SJSA1 (cell line): ENCODE measurements at regions not wholly inside any gene's neighbourhood (a gene's known extent, or its start where the extent isn't known, plus 50 kb on each side); places are given as distances from the start of the nearest gene placed in this dataset.
A peak's percentile ranks its signal among the peaks of the same experiment; 100 is the strongest.

Experiments
- DNase-seq, 2 experiments: peaks; one replicate each; pipeline ENCODE4 v3.0.0-alpha.2; 2015 to 2020; ENCODE audit warnings: low spot score in 2 of 2, low read depth in 1 of 2
- H3K27ac ChIP-seq: fragments of 250-450 bp; sonication (Bioruptor Pico); 2 replicates; pipeline ENCODE4 v1.5.1; 2020; ENCODE audit warnings: mild to moderate bottlenecking, moderate library complexity
- H3K27me3 ChIP-seq: fragments of 250-450 bp; sonication (Bioruptor Pico); replicated peaks from 2 replicates; pipeline ENCODE4 v1.5.1; 2020; ENCODE audit warnings: mild to moderate bottlenecking, moderate library complexity
- H3K36me3 ChIP-seq: fragments of 250-450 bp; sonication (Bioruptor Pico); 2 replicates; pipeline ENCODE4 v1.5.1; 2020; ENCODE audit warnings: mild to moderate bottlenecking
- H3K4me1 ChIP-seq: fragments of 250-450 bp; sonication (Bioruptor Pico); replicated peaks from 2 replicates; pipeline ENCODE4 v1.6.1; 2021; ENCODE audit warnings: mild to moderate bottlenecking
- H3K4me3 ChIP-seq: fragments of 250-450 bp; sonication (Bioruptor Pico); 2 replicates; pipeline ENCODE4 v1.5.1; 2020; ENCODE audit warnings: mild to moderate bottlenecking
- H3K9me3 ChIP-seq: fragments of 250-450 bp; sonication (Bioruptor Pico); replicated peaks from 2 replicates; pipeline ENCODE4 v1.5.1; 2020; ENCODE audit warnings: mild to moderate bottlenecking

DNA sequence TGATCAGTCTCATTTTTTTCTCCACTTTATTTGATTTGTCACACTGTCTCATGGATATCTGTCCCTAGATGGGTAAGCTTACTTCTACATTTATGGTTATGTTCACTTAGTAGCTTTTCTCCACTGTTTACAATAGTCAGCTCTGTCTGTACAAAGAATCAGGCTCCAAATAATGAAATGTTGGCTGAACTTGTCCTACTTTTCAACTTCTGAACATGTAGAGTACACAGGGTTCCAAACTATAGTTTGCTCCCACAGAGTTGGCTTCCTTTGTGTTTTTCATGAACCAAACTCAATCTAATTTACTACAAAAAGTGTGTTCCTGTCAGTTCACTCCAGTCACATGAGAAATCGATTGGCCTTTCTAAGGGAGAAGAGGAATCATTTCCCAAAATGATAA lies 175.0 kb downstream of the CCDC71L start:
- H3K4me1 ChIP-seq = peaks cover 32% of the 10 kb centered on the region
- no peaks in the 10 kb centered on the region for H3K27me3 ChIP-seq
- DNase-seq = no peak
- peak overlapping the region; percentile 74 for H3K27ac ChIP-seq
- H3K4me3 ChIP-seq = no peak overlapping the region
- no peaks in the 10 kb centered on the region for H3K9me3 ChIP-seq
- H3K36me3 ChIP-seq = peaks cover 5% of the 10 kb centered on the region; the same call in 1 of the 2 replicates

DNA sequence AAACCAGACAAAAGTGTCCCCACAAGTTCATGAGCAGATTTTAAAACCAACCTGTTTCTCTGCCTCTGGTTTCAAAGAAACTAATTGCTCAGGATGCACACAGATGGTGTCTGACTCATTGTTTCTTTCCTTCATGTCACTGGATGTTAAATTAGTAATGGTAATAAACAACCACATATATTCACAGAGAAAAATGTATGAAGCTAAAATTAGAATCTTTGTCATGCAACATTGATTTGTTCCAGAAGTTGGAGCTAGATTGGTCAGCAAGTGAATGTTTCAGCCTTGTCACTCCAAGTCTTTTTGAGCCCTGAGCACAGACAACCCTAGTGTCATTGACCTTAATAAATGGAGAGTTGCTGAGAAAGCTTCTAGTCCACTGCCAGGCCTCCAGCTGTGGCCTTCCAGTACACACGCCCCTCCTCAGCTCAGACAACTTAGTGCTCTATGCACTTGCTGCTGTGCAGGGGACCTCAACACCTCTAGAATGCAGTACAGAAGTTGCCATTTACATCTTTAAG lies 175.9 kb downstream of the CCDC71L start:
- Histone ChIP-seq H3K4me1 (peaks cover 32% of the 10 kb centered on the region), H3K4me3 (no peak overlapping the region), H3K36me3 (peaks cover 5% of the 10 kb centered on the region; the same call in 1 of the 2 replicates), H3K27me3 (no peaks in the 10 kb centered on the region), H3K27ac (peak overlapping the region; percentile 74), H3K9me3 (no peaks in the 10 kb centered on the region)
- peak in 1 of 2 experiments; percentile 55 for DNase-seq

DNA sequence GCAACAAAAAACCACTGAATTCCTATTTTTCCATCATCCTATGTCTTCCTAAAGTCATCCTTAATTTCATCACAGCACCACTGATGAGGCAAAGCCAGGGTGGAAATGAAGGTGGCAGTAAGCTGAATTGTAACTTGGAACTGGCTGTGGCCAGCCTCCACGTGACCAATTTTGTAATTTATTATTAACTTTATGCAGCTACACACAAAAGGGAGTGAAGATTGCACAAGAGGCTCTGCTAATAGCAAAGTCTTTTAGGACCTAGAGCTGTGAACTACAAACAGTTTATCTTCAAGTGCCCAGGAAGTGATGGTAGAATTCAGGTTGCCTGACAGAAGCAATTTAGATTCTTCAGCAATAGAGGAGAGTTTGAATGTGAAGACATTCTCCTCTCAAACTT lies 176.4 kb downstream of the CCDC71L start:
- H3K4me3 ChIP-seq = no peak overlapping the region
- no peaks in the 10 kb centered on the region for H3K27me3 ChIP-seq
- H3K9me3 ChIP-seq = no peaks in the 10 kb centered on the region
- H3K27ac ChIP-seq = peak overlapping the region; percentile 74; the same call in 1 of the 2 replicates
- H3K36me3 ChIP-seq = peaks cover 5% of the 10 kb centered on the region; the same call in 1 of the 2 replicates
- H3K4me1 ChIP-seq = peaks cover 32% of the 10 kb centered on the region
- DNase-seq = no peak

DNA sequence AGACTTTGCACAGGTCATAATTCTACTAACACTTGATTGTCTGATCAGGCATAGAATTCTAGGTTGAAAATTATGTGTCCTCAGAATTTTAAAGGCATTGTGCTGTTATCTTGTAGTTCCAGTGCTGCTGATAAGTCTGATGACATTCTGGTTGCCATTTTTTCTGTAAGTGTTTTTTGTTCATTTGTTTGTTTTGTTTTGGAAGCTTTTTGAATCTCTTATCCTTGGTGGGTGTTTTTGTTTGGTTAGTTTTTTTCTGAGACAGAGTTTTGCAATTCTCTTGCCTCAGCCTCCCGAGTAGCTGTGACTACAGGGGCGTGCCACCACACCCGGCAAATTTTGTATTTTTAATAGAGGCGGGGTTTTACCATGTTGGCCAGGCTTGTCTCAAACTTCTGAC lies 178.9 kb downstream of the CCDC71L start:
- no peak for DNase-seq
- Histone ChIP-seq H3K9me3 (no peaks in the 10 kb centered on the region), H3K4me3 (no peak overlapping the region), H3K27ac (no peak overlapping the region), H3K27me3 (no peaks in the 10 kb centered on the region), H3K36me3 (no peaks in the 10 kb centered on the region), H3K4me1 (peaks cover 32% of the 10 kb centered on the region)

DNA sequence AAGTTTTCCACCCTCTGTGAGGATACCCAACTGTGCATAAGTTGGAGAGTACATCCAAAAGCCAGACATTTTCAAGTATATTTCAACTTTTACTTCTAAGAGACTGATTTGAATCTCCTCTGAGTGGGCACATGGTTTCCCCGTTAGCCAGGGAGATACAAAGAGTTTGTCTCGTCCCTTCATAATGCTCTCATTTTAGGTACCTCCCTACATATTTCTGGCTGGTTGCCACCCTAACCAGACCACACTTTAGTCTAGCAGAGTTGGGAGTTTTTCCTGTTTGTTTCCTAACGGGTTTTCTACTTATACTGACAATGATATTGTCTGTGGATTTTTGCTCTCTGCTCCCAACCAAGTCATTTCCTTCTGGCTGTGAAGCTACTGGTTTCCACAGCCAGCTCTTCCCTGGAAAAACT lies 180.3 kb downstream of the CCDC71L start:
- DNase-seq = no peak
- Histone ChIP-seq H3K27ac (no peak overlapping the region), H3K27me3 (no peaks in the 10 kb centered on the region), H3K4me3 (no peak overlapping the region), H3K36me3 (no peaks in the 10 kb centered on the region), H3K4me1 (peaks cover 17% of the 10 kb centered on the region), H3K9me3 (no peaks in the 10 kb centered on the region)

DNA sequence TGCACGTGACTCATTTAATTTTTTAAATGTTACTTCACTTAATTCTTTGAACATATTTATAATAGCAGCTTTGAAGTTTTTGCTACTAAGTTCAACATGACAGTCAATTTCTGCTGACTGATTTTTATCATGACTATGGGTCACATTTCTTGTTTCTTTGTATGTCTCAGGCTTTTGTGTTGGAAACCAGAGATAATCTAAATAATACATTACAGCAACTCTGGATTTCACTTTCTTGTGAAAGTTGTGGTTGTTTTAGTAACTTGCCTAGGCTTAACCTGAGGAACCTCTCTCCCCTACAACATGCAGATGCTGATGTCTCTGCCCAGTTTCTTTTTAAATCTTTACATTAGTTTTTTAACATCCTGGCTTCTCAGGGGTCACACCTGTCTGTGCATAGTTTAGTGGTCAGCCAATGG lies 180.8 kb downstream of the CCDC71L start:
- no peak for DNase-seq
- Histone ChIP-seq H3K36me3 (no peaks in the 10 kb centered on the region), H3K4me1 (peaks cover 12% of the 10 kb centered on the region), H3K27ac (no peak overlapping the region), H3K27me3 (no peaks in the 10 kb centered on the region), H3K9me3 (no peaks in the 10 kb centered on the region), H3K4me3 (no peak overlapping the region)

DNA sequence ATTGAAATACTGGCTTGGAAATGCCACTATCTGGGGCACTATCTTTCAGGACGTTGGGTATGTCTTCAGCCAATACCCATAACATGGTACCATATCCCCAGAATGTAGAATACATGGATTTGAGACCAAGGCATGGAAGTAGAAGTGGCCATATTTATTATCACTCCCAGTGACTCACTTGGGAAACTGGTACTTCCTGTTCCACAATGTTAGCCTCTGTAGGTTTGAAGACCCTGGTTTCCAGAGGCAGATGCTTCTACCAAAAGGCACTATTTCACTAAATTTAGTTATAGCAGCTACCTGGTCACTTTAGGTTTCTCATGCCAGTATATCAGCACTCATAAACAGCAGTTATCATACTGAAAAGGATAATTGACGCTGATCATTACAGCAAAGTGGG lies 184.2 kb downstream of the CCDC71L start:
- H3K27me3 ChIP-seq = no peaks in the 10 kb centered on the region
- no peaks in the 10 kb centered on the region for H3K9me3 ChIP-seq
- no peak overlapping the region for H3K4me3 ChIP-seq
- H3K36me3 ChIP-seq = no peaks in the 10 kb centered on the region
- H3K27ac ChIP-seq = no peak overlapping the region
- DNase-seq = no peak
- H3K4me1 ChIP-seq = no peaks in the 10 kb centered on the region

DNA sequence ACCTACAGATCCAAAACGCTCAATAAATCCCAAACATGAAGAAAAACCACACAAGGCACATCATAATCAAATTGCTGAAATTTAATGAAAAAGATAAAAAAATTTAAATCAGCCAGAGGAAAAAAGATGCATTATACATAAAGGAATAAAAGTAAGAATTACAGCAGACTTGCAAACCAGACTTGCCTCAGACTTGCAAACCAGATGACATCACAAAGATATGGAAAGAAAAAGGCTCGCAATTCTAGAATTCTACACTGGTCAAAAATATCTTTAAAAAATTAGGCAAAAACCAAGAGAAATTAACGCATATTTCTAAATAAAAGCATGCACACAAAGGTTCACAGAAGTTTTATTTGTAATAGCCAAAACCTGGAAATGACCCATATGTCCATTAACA lies 188.0 kb upstream of the NAMPT start:
- Histone ChIP-seq H3K4me1 (no peaks in the 10 kb centered on the region), H3K9me3 (no peaks in the 10 kb centered on the region), H3K4me3 (no peak overlapping the region), H3K27ac (no peak overlapping the region), H3K36me3 (no peaks in the 10 kb centered on the region), H3K27me3 (no peaks in the 10 kb centered on the region)
- DNase-seq = no peak

DNA sequence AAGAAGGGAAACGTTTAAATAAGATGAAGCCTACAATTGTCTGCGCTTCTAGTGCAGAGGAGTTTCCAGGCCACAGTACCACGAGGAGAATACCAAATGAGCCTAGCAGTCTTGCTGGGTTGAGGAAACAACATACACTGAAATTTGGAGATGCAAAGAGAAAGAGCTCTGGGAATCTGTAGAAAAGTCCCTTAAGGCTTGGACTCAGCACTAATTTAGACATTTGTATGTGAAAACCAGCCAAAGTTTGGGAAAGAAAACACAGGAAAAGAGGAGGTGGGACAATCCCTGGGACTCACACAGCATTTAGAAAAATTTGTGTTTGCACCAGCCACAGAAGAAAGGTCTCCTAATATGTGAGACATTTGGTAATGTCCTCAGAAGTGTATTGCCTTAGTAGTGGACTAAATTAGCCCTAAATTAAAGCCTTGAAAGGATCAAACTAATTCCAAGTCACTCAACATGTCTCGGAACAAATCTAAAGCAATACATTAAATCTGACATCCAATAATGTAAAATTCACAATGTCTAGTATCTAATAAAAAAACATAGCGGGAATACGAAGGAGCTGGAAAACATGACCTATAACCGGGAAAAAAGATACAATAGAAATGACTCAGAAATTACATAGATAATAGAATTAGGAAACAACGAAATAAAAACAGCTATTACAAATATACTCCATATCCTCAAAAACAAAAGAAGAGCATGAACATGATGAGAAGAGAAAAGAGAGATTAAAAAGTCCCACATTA lies 187.1 kb upstream of the NAMPT start:
- H3K27me3 ChIP-seq = no peaks in the 10 kb centered on the region
- H3K9me3 ChIP-seq = no peaks in the 10 kb centered on the region
- H3K4me3 ChIP-seq = no peak overlapping the region
- H3K4me1 ChIP-seq = no peaks in the 10 kb centered on the region
- H3K27ac ChIP-seq = no peak overlapping the region
- DNase-seq = no peak
- H3K36me3 ChIP-seq = no peaks in the 10 kb centered on the region

DNA sequence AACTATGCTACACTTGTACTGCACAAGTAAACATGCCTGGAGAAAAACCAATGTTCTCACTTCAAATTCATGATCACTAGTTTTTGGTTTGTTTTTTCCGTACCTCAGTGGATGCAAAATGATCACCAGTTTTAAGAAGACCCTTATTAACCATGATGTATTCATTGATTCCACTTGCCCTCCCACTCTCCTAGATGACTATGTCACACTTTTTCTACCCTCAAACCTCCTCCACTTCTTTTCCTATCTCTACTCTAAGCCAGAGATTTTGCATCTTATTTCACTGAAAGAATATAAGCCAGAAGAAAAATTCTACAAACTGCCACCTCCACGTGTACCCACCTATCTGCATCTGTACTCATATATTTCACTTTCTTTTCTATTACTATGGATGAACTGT lies 186.2 kb upstream of the NAMPT start:
- no peaks in the 10 kb centered on the region for H3K4me1 ChIP-seq
- no peak overlapping the region for H3K27ac ChIP-seq
- no peaks in the 10 kb centered on the region for H3K27me3 ChIP-seq
- no peak for DNase-seq
- no peak overlapping the region for H3K4me3 ChIP-seq
- no peaks in the 10 kb centered on the region for H3K9me3 ChIP-seq
- H3K36me3 ChIP-seq = no peaks in the 10 kb centered on the region

DNA sequence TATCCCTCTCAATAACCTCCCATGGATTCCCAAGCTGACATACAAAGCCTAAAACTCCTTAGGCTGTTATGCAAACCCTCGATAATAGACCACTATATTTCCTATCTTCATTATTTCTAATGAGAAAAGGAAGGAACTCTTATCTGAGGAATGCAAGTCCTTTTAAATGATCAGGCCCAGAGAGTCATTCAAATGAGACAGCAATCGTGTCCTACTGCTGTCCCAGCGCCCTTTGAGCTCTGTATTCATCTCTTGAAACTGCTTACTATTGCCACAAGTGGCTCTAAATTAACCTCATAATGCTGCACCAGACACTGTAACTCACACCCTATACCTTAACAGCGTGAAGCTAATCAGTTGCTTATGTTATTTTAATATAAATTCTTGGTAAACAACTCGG lies 182.1 kb upstream of the NAMPT start:
- H3K4me1 ChIP-seq = no peaks in the 10 kb centered on the region
- H3K9me3 ChIP-seq = no peaks in the 10 kb centered on the region
- no peak for DNase-seq
- no peaks in the 10 kb centered on the region for H3K36me3 ChIP-seq
- no peaks in the 10 kb centered on the region for H3K27me3 ChIP-seq
- H3K27ac ChIP-seq = no peak overlapping the region
- H3K4me3 ChIP-seq = no peak overlapping the region

DNA sequence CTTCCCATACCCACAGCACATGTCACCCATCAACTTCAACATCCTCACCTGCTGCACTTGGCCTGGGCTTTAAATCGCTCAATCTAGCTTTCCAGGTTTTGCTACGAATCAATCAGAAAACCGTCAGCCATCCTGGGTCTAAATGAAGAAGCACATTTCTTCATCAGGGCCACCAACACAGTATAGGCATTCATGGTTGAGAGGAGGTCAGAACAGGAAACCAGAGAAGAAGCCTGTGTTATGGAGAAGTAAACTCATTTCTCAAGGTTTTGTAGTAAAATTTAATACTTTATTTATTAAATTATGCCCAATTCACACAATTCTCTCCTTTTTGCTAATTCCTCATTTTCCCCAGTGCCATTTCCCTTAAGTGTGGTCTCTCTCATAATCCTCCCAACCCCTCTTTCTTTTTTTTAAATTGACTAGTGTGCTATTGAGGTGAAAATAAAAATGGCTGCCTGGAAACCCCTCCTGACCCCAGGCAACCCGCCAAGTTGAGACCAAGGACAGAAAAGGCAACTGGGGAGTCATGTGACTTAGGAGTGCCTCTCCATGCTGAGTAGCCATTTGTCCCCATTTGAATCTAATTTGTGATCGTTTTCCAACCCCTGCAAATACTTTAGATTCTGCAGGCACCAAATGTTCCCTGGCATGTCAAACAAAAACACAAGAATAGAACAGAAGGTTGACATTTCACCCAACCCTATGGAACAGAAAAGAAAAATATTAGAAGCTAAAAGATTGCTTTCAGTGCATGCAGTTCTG lies 181.1 kb upstream of the NAMPT start:
- Histone ChIP-seq H3K27me3 (no peaks in the 10 kb centered on the region), H3K4me3 (no peak overlapping the region), H3K9me3 (no peaks in the 10 kb centered on the region), H3K4me1 (no peaks in the 10 kb centered on the region; the same call in 1 of the 2 replicates), H3K27ac (no peak overlapping the region), H3K36me3 (no peaks in the 10 kb centered on the region)
- DNase-seq = no peak

DNA sequence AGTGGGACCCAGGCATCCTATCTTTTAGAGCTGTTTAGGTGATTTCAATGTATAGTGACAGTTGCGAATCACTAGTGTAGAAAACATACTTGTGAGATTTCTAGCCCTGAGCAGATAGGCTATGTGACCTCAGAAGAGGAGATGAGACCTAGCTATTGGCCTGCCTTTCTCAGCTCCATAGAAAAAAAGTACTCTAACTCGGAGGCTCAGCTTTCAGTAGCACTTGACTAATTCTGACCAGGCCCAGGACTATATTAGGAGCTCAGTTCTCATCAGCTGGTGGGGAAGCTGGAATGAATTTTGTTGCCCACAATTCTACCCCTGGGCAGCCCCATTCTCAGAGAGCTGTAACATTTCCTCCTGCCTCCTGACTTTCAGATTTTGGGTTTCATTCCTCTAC lies 179.9 kb upstream of the NAMPT start:
- Histone ChIP-seq H3K27ac (no peak overlapping the region), H3K27me3 (no peaks in the 10 kb centered on the region), H3K4me3 (no peak overlapping the region), H3K36me3 (no peaks in the 10 kb centered on the region), H3K9me3 (no peaks in the 10 kb centered on the region), H3K4me1 (no peaks in the 10 kb centered on the region; the same call in 1 of the 2 replicates)
- DNase-seq = no peak
